GM23248 (cell line): ENCODE measurements at regions not wholly inside any gene's neighbourhood (a gene's known extent, or its start where the extent isn't known, plus 50 kb on each side); places are given as distances from the start of the nearest gene placed in this dataset.

Source experiments
- EZH2 ChIP-seq: fragments of 200-600 bp; sonication (generic); IDR thresholded peaks from 2 replicates; pipeline ENCODE4 v1.6.1; 2018; ENCODE audit warnings: antibody characterized with exemption, mild to moderate bottlenecking; ENCODE audit not compliant: insufficient read depth, poor library complexity, severe bottlenecking
- EZH2phosphoT487 ChIP-seq: fragments of 200-600 bp; sonication (generic); IDR thresholded peaks from 2 replicates; pipeline ENCODE4 v1.6.1; 2018; ENCODE audit warnings: antibody characterized with exemption, moderate library complexity, mild to moderate bottlenecking, low read depth; ENCODE audit not compliant: insufficient read depth

- TF ChIP-seq EZH2 (no peak), EZH2phosphoT487 (no peak)
These were observed 593.4 kb upstream of the GHITM start for GRCh38 chr10:83545901-83546391.
